Activated naive CD8-positive, alpha-beta T cell (primary cell): ENCODE measurements at regions not wholly inside any gene's neighbourhood (a gene's known extent, or its start where the extent isn't known, plus 50 kb on each side); places are given as distances from the start of the nearest gene placed in this dataset.
"Not testable (repeated sequence)": the region's sequence is repeated elsewhere in the genome, so short reads cannot be mapped to it uniquely, and the experiment has no call there.

ENCODE experiments used
- H3K27ac Mint-ChIP-seq: one replicate; pipeline ENCODE4 v1.8.0; 2021; ENCODE audit warnings: mixed read lengths
- H3K27me3 Mint-ChIP-seq: one replicate; pipeline ENCODE4 v1.8.0; 2021; ENCODE audit warnings: mixed read lengths
- H3K36me3 Mint-ChIP-seq: one replicate; pipeline ENCODE4 v1.8.0; 2021; ENCODE audit warnings: mixed read lengths
- H3K4me1 Mint-ChIP-seq: one replicate; pipeline ENCODE4 v1.8.0; 2021; ENCODE audit warnings: low read depth, mixed read lengths
- H3K4me3 Mint-ChIP-seq: one replicate; pipeline ENCODE4 v1.8.0; 2021; ENCODE audit warnings: mild to moderate bottlenecking, mixed read lengths
- H3K9me3 Mint-ChIP-seq: one replicate; pipeline ENCODE4 v1.8.0; 2021; ENCODE audit warnings: low read depth, mixed read lengths

DNA sequence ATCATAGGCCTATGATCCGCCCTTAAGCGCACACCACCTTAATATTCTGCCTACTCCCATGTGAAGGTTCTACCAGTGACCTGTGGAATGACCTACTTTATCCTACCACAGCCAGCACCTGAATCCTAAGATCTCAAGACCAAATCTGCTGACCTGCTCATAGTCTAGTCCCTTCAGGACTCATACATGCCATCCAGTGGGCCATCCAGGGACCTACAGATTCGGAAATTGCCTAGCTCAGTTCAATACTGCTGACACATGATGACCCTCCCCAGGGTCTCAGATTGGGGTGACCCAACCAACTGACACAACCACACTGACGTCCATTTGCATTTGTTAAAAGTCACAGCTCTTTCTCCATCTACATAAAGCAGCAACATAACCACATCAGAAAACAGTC is 443.8 kb upstream of the ST8SIA4 start:
- no peaks in the 10 kb centered on the region for H3K4me1 Mint-ChIP-seq
- no peak overlapping the region for H3K27ac Mint-ChIP-seq
- peaks cover 2% of the 10 kb centered on the region for H3K27me3 Mint-ChIP-seq
- H3K4me3 Mint-ChIP-seq = no peak overlapping the region
- peaks cover 3% of the 10 kb centered on the region for H3K36me3 Mint-ChIP-seq
- peaks cover 5% of the 10 kb centered on the region for H3K9me3 Mint-ChIP-seq

DNA sequence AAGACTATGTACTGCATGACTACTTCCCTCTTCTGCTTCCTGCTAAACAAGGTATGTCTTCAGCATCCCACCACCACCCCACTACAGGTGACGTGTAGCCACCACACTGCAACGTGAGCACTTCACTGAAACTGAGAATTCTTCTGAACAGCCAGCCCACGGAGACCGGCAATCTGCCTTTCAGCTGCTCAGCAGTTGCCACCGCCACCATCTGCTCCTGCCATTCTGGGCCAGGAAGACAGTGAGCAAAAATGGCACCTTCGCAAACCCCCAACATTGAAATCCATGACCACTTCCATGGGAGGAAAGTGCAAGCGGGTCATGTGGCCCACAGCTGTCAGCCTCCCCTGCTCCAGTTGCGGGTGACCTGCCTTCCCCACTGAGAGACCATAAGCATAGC is 443.4 kb upstream of the ST8SIA4 start:
- Mint-ChIP-seq H3K27me3 (peaks cover 2% of the 10 kb centered on the region), H3K9me3 (peaks cover 5% of the 10 kb centered on the region), H3K4me1 (no peaks in the 10 kb centered on the region), H3K4me3 (no peak overlapping the region), H3K27ac (no peak overlapping the region), H3K36me3 (peaks cover 3% of the 10 kb centered on the region)

DNA sequence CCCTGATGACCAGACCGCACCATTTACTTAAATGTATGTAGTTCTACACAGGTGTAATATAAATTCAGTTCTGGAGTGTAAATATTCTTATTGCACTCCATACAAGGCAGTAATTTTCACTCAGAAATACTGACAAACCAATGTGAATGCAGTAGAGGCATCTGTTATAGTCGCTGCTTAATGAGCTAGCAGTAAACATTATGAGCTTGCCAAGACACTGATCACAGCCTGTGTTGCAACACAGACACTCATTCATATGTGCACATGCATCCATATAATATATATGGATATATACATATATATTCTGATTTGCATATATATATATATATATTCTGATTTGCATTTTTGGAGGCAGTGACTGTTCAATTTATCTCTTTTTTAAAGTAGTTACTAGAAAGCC is 435.1 kb upstream of the ST8SIA4 start:
- no peaks in the 10 kb centered on the region for H3K4me1 Mint-ChIP-seq

DNA sequence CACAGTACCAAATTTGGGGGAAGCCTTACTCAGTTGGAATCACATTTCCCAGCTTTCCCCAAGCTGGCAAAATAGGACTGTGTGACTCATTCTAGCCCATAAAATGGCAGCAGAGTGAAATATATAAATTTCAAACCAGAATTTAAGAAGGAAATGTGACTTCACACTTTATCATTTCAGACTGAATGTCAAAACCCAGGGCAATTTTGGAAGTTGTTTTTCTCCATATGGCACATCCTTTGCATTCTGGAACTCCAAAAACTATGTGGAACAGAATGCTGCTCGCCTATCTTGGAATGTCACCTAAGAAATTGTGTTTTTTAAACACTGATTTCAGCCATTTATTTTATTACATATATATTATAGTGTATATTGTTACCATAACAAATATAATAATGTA is 424.7 kb upstream of the ST8SIA4 start:
- Mint-ChIP-seq H3K27ac (no peak overlapping the region), H3K36me3 (no peaks in the 10 kb centered on the region), H3K27me3 (peaks cover 8% of the 10 kb centered on the region), H3K4me1 (no peaks in the 10 kb centered on the region), H3K9me3 (peaks cover 7% of the 10 kb centered on the region), H3K4me3 (no peak overlapping the region)

More for the DNA sequence above, 435.1 kb upstream of the ST8SIA4 start:
- Mint-ChIP-seq H3K27ac (no peak overlapping the region), H3K9me3 (peaks cover 7% of the 10 kb centered on the region), H3K27me3 (peaks cover 2% of the 10 kb centered on the region), H3K4me3 (no peak overlapping the region), H3K36me3 (no peaks in the 10 kb centered on the region)

DNA sequence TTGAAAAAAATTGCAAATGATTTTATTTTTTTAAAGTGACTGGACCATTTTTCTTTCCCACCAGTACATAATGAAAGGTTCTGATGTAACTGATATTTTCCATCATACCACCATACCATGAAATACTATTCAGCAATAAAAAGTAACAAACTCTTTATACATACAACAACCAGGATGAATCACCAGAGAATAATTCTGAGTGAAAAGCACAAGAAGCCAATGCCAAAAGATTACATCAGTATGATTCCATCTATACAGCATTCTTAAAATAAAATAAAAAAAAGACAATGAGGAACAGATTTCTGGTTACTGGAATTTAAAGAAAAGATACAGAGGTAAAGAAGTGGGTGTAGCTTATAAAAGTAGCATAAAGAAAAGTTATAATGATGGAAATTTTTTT is 423.7 kb upstream of the ST8SIA4 start:
- no peaks in the 10 kb centered on the region for H3K4me1 Mint-ChIP-seq
- peaks cover 7% of the 10 kb centered on the region for H3K9me3 Mint-ChIP-seq
- H3K27ac Mint-ChIP-seq = no peak overlapping the region
- H3K27me3 Mint-ChIP-seq = peaks cover 9% of the 10 kb centered on the region
- H3K4me3 Mint-ChIP-seq = no peak overlapping the region
- H3K36me3 Mint-ChIP-seq = no peaks in the 10 kb centered on the region

DNA sequence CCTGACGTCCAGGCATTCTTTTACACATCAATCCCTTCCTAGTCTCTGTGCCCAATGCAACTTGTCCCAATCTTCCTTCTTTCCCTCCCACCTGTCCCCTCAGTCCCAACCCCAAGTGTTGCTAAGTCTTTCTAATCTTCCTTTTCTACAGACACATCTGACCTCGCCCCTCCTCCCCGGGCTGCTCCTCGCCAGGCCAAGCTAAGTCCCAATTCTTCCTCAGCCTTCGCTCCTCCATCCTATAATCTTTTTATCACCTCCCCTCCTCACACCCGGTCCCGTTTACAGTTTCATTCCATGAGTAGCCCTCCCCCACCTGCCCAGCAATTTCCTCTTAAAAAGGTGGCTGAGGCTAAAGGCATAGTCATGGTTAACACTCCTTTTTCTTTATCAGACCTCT is 413.3 kb upstream of the ST8SIA4 start:
- not testable (repeated sequence) for H3K4me3 Mint-ChIP-seq, H3K9me3 Mint-ChIP-seq, H3K36me3 Mint-ChIP-seq, H3K27ac Mint-ChIP-seq, H3K4me1 Mint-ChIP-seq, H3K27me3 Mint-ChIP-seq

DNA sequence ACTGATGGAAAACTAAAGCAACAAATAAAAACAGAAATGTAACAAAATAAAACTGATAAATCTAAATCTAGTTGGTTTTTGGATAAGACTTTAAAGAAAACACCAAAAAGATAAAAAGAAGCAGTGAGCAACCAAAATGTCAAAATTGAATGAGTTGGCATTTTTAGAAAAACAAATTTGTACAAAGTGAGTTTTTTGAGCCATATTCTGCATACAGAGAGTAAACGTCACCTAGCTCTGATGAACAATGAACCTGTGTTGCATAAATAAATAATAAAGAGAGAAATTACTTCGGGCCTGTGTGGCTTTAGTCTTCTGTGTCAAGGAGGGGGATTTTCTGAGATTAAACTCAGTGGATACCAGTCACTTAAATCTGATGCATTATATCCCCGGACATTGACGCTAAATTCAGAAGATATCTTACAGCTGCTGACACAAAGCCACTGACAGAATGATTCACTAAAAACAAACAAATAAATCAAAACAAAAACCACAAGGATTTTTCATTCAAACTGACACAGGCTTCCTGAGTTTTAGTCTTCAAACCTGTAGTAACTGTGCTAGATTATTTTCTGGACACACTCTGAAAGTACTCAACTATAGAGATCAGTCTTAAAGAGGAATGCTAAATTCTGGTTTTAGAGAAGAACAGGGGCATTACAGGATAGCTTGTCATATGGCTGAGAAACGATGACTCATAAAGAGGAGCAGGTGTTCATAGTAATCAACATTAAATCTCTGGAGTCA is 403.5 kb upstream of the ST8SIA4 start:
- H3K27me3 Mint-ChIP-seq = no peaks in the 10 kb centered on the region

DNA sequence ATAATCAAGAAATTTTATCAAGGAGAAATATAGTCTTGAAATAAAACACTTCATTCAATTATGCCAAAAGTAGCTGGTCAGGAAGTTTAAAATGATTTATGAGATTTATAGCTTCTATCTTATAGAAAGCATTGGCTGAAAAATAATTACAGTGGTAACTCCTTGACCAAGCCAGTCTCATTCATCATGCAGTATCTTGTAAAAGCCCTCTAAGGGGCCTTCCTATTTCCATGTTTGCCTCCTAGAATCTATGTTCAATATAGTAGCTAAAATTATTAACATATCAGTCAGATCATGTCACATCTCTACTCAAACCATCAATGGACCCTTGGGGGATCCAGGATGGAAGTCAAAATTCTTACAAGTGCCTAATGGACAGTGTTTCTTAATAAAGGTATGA is 393.4 kb upstream of the ST8SIA4 start:
- no peaks in the 10 kb centered on the region for H3K4me1 Mint-ChIP-seq
- no peak overlapping the region for H3K27ac Mint-ChIP-seq
- peaks cover 3% of the 10 kb centered on the region for H3K27me3 Mint-ChIP-seq
- no peak overlapping the region for H3K4me3 Mint-ChIP-seq
- H3K36me3 Mint-ChIP-seq = no peaks in the 10 kb centered on the region
- no peaks in the 10 kb centered on the region for H3K9me3 Mint-ChIP-seq

More for the DNA sequence above, 403.5 kb upstream of the ST8SIA4 start:
- Mint-ChIP-seq H3K4me1 (no peaks in the 10 kb centered on the region), H3K4me3 (no peak overlapping the region), H3K36me3 (no peaks in the 10 kb centered on the region), H3K27ac (no peak overlapping the region), H3K9me3 (no peaks in the 10 kb centered on the region)

DNA sequence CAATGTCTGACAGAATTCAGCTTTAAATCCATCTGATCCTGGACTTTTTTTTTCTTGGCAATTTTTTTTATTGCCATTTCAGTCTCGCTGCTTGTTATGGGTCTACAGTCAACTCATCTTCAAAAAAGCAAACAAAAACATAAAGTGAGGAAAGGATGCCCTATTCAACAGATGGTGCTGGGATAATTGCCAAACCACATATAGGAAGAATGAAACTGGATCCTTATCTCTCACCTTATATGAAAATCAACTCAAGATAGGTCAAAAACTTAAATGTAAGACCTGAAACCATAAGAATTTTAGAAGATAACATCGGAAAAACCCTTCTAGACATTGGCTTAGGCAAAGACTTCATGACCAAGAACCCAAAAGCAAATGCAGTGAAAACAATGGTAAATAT is 389.1 kb upstream of the ST8SIA4 start:
- Mint-ChIP-seq H3K4me1 (no peaks in the 10 kb centered on the region), H3K4me3 (no peak overlapping the region), H3K27me3 (no peaks in the 10 kb centered on the region), H3K36me3 (no peaks in the 10 kb centered on the region), H3K9me3 (no peaks in the 10 kb centered on the region), H3K27ac (no peak overlapping the region)

DNA sequence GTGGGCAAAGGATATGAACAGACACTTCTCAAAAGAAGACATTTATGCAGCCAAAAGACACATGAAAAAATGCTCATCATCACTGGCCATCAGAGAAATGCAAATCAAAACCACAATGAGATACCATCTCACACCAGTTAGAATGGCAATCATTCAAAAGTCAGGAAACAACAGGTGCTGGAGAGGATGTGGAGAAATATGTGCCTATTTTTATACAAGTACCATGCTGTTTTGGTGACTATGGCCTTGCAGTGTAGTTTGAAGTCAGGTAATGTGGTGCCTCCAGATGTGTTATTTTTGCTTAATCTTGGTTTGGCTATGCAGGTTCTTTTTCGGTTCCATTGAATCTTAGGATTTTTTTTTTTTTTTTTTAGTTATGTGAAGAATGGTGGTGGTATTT is 387.7 kb upstream of the ST8SIA4 start:
- not testable (repeated sequence) for H3K27ac Mint-ChIP-seq, H3K36me3 Mint-ChIP-seq, H3K27me3 Mint-ChIP-seq, H3K4me3 Mint-ChIP-seq, H3K4me1 Mint-ChIP-seq, H3K9me3 Mint-ChIP-seq

DNA sequence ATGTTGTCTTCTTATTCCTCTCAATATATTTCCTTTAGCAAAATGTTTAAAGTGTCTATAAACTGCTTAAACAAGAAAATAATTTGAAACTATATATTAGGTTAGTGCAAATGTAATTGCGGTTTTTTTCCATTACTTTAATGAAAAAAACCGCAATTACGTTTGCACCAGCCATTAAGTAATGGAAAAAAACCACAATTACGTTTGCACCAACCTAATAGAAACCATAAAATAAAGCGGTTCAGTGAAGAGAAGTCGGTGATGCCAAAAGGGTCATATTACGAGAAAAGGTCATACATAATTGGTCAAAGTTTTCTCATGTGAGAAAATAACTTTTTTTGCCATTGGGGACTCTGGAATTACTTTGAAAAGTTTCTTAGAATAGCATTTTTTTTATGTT is 385.6 kb upstream of the ST8SIA4 start:
- H3K9me3 Mint-ChIP-seq = no peaks in the 10 kb centered on the region
- H3K27ac Mint-ChIP-seq = no peak overlapping the region
- H3K4me1 Mint-ChIP-seq = no peaks in the 10 kb centered on the region
- no peaks in the 10 kb centered on the region for H3K36me3 Mint-ChIP-seq
- no peaks in the 10 kb centered on the region for H3K27me3 Mint-ChIP-seq
- H3K4me3 Mint-ChIP-seq = no peak overlapping the region

DNA sequence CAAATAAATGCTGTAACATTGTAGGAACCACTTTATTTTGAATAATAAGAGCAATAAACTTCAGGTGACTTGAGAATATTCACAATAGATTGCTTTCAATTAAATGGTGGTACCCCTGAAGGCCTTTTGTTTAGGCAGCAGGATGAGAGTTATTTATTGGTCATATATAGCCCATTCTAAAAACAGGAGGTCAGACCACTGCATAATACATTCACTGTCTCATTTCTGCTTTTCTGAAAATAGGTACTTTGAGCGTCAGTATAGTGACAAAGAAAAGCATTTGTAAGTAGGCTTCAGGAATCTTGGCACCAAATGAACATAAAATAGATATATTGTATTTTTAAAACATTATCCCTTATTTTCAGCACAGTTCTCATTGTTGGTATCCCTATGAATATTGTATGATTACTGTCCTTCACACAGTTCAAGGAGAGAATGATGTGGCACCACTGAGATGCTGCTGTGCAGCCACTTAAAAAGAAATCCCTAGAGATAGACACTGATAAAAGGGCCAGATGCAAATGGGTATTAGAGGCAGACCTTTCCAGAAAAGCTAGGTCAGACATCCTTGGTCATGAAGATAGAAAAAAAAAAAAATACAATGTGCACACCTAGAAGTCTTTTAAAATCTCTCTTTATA is 381.8 kb upstream of the ST8SIA4 start:
- H3K36me3 Mint-ChIP-seq = no peaks in the 10 kb centered on the region
- no peaks in the 10 kb centered on the region for H3K9me3 Mint-ChIP-seq
- no peak overlapping the region for H3K4me3 Mint-ChIP-seq
- no peak overlapping the region for H3K27ac Mint-ChIP-seq
- H3K4me1 Mint-ChIP-seq = no peaks in the 10 kb centered on the region
- no peaks in the 10 kb centered on the region for H3K27me3 Mint-ChIP-seq

DNA sequence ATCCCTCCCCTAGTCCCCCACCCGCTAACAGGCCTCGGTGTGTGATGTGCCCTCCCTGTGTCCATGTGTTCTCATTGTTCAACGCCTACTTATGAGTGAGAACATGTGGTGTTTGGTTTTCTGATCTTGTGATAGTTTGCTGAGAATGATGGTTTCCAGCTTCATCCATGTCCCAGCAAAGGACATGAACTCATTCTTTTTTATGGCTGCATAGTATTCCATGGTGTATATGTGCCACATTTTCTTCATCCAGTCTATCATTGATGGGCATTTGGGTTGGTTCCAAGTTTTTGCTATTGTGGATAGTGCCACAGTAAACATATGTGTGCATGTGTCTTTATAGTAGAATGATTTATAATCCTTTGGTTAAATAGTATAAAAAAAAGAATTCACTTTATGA is 380.9 kb upstream of the ST8SIA4 start:
- H3K4me3 Mint-ChIP-seq, H3K27me3 Mint-ChIP-seq, H3K36me3 Mint-ChIP-seq: not testable (repeated sequence)

DNA sequence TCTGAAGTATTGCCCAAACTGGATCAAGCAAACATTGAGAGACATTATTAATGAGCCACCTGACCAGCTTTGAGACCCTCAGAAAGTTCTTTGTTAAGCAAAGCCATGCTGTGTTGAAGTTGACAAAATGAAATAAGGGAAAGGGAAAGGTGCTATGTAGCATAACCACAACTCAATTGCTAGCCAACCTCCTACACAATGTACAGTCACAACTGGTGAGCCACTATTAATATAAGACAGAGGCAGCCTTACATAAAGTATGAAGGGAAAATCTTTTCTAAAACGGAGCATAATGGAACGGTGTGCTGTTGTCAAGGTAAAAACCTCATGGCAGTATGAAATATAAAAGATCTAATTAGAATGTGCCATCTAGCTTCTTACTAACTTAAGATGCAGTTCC is 375.8 kb upstream of the ST8SIA4 start:
- H3K27me3 Mint-ChIP-seq = no peaks in the 10 kb centered on the region
- no peaks in the 10 kb centered on the region for H3K9me3 Mint-ChIP-seq
- H3K36me3 Mint-ChIP-seq = no peaks in the 10 kb centered on the region

More for the DNA sequence above, 380.9 kb upstream of the ST8SIA4 start:
- H3K4me1 Mint-ChIP-seq, H3K9me3 Mint-ChIP-seq, H3K27ac Mint-ChIP-seq: not testable (repeated sequence)

DNA sequence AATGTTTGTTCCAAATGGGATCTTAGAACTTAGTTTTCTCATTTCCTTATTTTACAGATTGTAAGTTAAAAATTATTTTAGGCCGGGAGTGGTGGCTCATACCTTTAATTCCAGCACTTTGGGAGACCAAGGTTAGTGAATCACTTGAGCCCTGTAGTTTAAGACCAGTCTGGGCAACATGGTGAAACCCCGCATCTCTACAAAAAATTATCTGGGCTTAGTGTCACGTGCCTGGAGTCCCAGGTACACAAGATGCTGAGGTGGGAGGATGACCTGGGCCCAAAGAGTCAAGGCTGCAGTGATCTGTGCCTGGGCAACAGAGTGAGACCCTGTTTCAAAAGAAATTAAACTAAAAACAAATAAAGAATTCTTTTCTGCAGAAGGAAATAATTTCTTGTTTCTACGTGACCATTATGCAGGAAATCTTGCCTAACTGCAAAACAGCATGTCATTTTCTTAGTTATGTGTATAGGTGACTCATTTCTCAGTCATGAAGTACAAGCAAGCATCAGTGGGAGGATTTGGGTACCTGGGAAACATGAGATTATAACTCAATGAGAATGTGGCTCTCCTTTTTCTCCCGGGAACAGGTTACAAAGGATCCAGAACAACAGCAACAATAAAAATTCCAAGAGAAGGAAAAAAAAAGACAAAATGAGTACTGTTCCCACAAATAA is 375.1 kb upstream of the ST8SIA4 start:
- H3K4me1 Mint-ChIP-seq = no peaks in the 10 kb centered on the region
- H3K36me3 Mint-ChIP-seq = no peaks in the 10 kb centered on the region
- H3K27me3 Mint-ChIP-seq = no peaks in the 10 kb centered on the region
- H3K27ac Mint-ChIP-seq = no peak overlapping the region
- H3K4me3 Mint-ChIP-seq = no peak overlapping the region
- H3K9me3 Mint-ChIP-seq = no peaks in the 10 kb centered on the region

More for the DNA sequence above, 375.8 kb upstream of the ST8SIA4 start:
- Mint-ChIP-seq H3K4me3 (no peak overlapping the region), H3K27ac (no peak overlapping the region), H3K4me1 (no peaks in the 10 kb centered on the region)
